ENCODE measurements at regions not wholly inside any gene's neighbourhood (a gene's known extent, or its start where the extent isn't known, plus 50 kb on each side); places are given as distances from the start of the nearest gene placed in this dataset.

DNA sequence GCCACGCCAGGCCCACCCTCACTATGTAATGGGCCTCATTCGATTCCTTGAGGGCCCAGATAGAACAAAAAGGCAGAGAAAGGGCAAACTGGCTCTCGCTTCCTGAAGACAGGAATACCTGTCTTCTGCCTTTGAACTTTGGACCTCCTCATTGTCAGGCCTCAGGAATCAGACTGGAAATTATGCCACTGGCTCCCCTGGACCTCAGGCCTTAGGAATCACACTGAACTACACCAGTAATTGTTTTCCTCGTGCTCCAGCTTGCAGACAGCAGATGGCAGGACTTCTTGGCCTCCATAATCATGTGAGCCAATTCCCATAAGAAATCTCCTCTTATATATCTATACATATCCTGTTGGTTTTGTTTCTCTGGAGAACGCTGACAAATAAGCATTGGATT, 258.6 kb upstream of the KCNG1 start:
- no peak for DNase-seq (ENCODE audit: extremely low read depth, low read depth)
- no peak for TF ChIP-seq CTCF (IDR thresholded peaks at IDR 0.05; ENCODE audit: low read depth, low read length, missing control alignments)
- no peak overlapping the region for H3K4me3 ChIP-seq (replicated peaks; ENCODE audit: low read depth, low read length)

DNA sequence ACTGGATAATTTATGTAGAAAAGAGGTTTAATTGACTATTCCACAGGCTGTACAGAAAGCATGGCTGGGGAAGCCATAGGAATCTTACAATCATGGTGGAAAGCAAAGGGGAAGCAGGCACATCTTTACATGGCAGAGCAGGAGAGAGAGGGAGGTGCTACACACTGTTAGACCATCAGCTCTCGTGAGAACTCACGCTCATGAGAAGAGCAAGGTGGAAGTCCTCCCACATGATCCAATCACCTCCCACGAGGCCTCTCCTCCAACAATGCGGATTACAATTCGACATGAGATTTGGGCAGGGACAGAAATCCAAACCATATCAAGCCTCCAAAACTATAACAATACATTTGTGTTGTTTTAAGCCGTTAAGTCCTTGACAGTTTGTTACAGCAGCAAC, 257.1 kb upstream of the KCNG1 start:
- no peak for DNase-seq (ENCODE audit: extremely low read depth, low read depth)
- TF ChIP-seq CTCF (IDR thresholded peaks at IDR 0.05; ENCODE audit: low read depth, low read length, missing control alignments) = no peak
- no peak overlapping the region for H3K4me3 ChIP-seq (replicated peaks; ENCODE audit: low read depth, low read length)

DNA sequence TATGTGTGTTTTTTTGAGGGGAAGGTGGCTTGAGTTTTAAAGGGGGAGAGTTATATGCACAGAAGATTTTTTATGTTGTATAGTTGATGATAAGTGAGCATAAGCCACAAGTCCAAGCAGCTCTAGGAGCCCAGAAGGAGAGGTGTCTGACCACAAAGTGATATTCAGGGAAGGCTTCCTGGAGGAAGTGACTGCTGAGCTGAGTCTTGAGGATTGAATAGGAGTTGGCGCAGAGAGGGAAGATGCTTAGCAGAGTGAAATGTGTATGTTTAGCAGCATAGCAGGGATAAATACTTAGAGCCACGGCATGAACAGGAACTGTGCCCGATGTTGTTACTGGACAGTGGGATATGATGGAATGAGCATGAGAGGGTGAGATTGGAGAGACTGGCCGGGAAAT, 255.1 kb upstream of the KCNG1 start:
- DNase-seq (ENCODE audit: extremely low read depth, low read depth) = no peak
- H3K4me3 ChIP-seq (replicated peaks; ENCODE audit: low read depth, low read length) = no peak overlapping the region
- no peak for TF ChIP-seq CTCF (IDR thresholded peaks at IDR 0.05; ENCODE audit: low read depth, low read length, missing control alignments)

DNA sequence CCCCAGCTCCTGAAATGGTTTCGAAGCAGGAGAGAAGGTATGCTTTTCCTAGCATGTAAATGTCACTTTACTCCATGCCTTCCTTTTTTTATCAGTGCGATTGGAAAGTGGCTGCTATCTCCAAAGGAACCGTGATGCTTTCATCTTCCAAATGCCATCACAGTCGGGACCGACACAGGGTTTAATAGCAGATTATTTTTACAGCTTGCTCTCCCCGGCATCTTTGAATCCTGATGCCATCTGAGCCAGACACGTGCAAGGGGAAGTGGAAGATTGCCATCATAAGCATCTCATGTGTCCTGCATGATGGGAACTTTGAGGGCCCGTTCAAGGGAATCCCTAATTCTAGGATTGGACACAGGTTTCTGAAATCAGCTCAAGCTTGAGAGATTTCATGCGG, 253.4 kb upstream of the KCNG1 start:
- TF ChIP-seq CTCF (IDR thresholded peaks at IDR 0.05; ENCODE audit: low read depth, low read length, missing control alignments) = no peak
- H3K4me3 ChIP-seq (replicated peaks; ENCODE audit: low read depth, low read length) = no peak overlapping the region
- no peak for DNase-seq (ENCODE audit: extremely low read depth, low read depth)

DNA sequence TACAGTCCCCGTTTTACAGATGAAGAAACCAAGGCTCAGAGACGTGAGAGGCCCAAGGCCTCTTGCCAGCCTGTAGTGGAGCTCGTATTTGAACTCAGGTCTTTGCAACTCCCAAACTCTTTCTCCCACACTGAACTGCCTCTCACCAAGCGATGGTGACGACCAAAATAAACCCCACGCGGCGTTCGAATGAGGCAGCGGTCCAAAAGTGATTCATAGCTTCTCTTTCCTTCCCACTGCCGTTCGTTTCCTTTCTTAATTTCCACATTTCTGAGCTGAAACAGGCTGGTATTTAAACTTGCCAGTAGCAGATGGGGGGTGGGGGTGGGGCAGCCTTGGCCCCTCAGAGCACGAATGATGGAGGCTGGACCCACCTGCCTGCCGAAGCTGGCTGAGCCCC, 252.9 kb upstream of the KCNG1 start:
- TF ChIP-seq CTCF (IDR thresholded peaks at IDR 0.05; ENCODE audit: low read depth, low read length, missing control alignments) = no peak
- no peak for DNase-seq (ENCODE audit: extremely low read depth, low read depth)
- no peak overlapping the region for H3K4me3 ChIP-seq (replicated peaks; ENCODE audit: low read depth, low read length)

GRCh38 chr20:51275181-51275580, 252.3 kb upstream of the KCNG1 start:
- TF ChIP-seq CTCF (IDR thresholded peaks at IDR 0.05; ENCODE audit: low read depth, low read length, missing control alignments) = no peak
- no peak for DNase-seq (ENCODE audit: extremely low read depth, low read depth)
- H3K4me3 ChIP-seq (replicated peaks; ENCODE audit: low read depth, low read length) = no peak overlapping the region

GRCh38 chr20:51272401-51272800, 249.5 kb upstream of the KCNG1 start:
- no peak for TF ChIP-seq CTCF (IDR thresholded peaks at IDR 0.05; ENCODE audit: low read depth, low read length, missing control alignments)
- H3K4me3 ChIP-seq (replicated peaks; ENCODE audit: low read depth, low read length) = no peak overlapping the region
- DNase-seq (ENCODE audit: extremely low read depth, low read depth) = peak; percentile 16
